ENCODE measurements at regions not wholly inside any gene's neighbourhood (a gene's known extent, or its start where the extent isn't known, plus 50 kb on each side); places are given as distances from the start of the nearest gene placed in this dataset.

- TF ChIP-seq CTCF (IDR thresholded peaks at IDR 0.05): no peak
- no peak for TF ChIP-seq ZFX (IDR thresholded peaks at IDR 0.05; ENCODE audit: borderline replicate concordance)
These were observed 247.4 kb downstream of the SMARCA2 start for GRCh38 chr9:2262386-2263071.

Measured in 22Rv1 (cell line).